ENCODE measurements at regions not wholly inside any gene's neighbourhood (a gene's known extent, or its start where the extent isn't known, plus 50 kb on each side); places are given as distances from the start of the nearest gene placed in this dataset.
"Not testable (repeated sequence)": the region's sequence is repeated elsewhere in the genome, so short reads cannot be mapped to it uniquely, and the experiment has no call there.

DNA sequence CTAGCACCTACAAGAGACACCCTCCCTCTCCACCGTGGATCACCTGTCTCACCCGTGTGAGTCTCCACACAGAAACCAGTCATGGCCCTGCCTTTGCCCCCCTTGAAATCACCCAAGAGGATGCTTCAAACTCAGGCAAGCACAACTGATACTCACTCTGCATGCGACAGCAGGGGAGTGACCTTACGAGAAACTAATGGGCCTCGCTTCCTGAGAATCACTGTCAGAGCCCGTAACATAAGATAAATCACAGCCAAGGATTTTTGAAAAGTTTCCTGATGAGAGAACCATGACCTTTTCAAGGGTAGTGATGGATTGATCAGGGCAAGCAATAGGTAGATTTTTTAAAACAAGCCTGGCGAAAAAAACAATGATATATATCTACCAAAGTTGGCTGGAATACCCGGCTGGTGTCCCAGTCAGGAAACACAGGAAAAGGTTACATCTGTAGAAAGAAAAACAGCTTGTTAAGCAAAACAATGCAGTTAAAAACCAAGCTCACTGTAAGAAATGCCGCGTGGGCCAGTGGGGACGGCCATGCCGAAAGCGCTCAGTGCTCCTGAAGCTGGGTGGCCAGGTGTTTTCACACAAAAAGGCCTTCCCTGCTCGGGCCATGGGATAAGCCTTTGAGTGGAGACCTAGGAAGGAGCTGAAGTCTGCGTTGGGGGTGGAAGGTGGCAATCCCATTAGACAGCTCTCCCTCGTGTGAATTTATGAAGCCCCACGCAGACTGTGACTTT, 388.6 kb upstream of the FRG1 start:
- not testable (repeated sequence) for H3K27ac ChIP-seq (ENCODE audit: low read length)
- WGBS (ENCODE audit: insufficient coverage): 92% methylated on average over 7 of the region's 17 CpGs

DNA sequence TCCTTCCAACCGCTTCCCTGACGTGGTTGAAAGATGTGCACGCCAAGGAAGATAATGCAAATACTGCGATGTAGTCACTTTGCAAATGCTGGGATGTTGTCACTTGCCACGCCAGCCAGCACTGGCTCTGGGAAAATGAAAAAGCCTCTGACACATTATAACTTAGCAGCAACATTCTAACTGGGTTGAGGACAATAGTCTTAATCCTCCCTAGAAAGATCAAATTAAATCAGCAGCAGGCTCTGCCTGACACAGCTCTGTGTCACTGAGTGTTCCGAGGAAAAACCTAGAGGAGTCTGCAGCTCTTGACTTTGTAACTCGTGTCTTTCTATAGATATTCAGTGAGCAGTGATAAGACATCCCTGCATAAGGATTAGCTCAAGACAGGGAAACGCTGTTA, 380.1 kb upstream of the FRG1 start:
- H3K9me3 ChIP-seq; POLR2A ChIA-PET; H3K36me3 ChIP-seq (ENCODE audit: control insufficient read depth in 2 of 2, extremely low read depth in 1 of 2, insufficient read depth in 1 of 2, low read length in 1 of 2); H3K27me3 Mint-ChIP-seq; CTCF ChIA-PET; H3K27me3 ChIP-seq (replicated peaks in 1 of 2; ENCODE audit: control insufficient read depth in 2 of 2, extremely low read depth in 1 of 2, insufficient read depth in 2 of 2, low read length in 1 of 2); H3K4me1 ChIP-seq (ENCODE audit: control insufficient read depth in 1 of 2, extremely low read depth in 1 of 2, insufficient read depth in 2 of 2, low read length in 2 of 2); ATAC-seq (replicated peaks in 1 of 4); H3K4me1 Mint-ChIP-seq; H3K27ac ChIP-seq (ENCODE audit: low read length); H3K27ac Mint-ChIP-seq; H3K36me3 Mint-ChIP-seq; H3K9me3 Mint-ChIP-seq; H3K4me3 Mint-ChIP-seq; H3K4me3 ChIP-seq (ENCODE audit: control insufficient read depth in 1 of 2, extremely low read depth in 1 of 2, low read length in 1 of 2); DNase-seq: not testable (repeated sequence)
- WGBS (ENCODE audit: insufficient coverage): 83% methylated on average over 1 of the region's 8 CpGs

More for the DNA sequence above, 388.6 kb upstream of the FRG1 start:
- H3K4me1 ChIP-seq (ENCODE audit: control insufficient read depth in 1 of 2, extremely low read depth in 1 of 2, insufficient read depth in 2 of 2, low read length in 2 of 2); POLR2A ChIA-PET; H3K4me3 ChIP-seq (ENCODE audit: control insufficient read depth in 1 of 2, extremely low read depth in 1 of 2, low read length in 1 of 2); H3K27me3 ChIP-seq (replicated peaks in 1 of 2; ENCODE audit: control insufficient read depth in 2 of 2, extremely low read depth in 1 of 2, insufficient read depth in 2 of 2, low read length in 1 of 2); H3K9me3 Mint-ChIP-seq; H3K27me3 Mint-ChIP-seq; H3K9me3 ChIP-seq; CTCF ChIA-PET; DNase-seq; H3K36me3 ChIP-seq (ENCODE audit: control insufficient read depth in 2 of 2, extremely low read depth in 1 of 2, insufficient read depth in 1 of 2, low read length in 1 of 2); H3K27ac Mint-ChIP-seq; ATAC-seq (replicated peaks in 1 of 4); H3K36me3 Mint-ChIP-seq; H3K4me3 Mint-ChIP-seq; H3K4me1 Mint-ChIP-seq: not testable (repeated sequence)

- H3K36me3 Mint-ChIP-seq; H3K9me3 ChIP-seq; H3K27ac Mint-ChIP-seq; H3K27me3 Mint-ChIP-seq; H3K4me1 ChIP-seq (ENCODE audit: control insufficient read depth in 1 of 2, extremely low read depth in 1 of 2, insufficient read depth in 2 of 2, low read length in 2 of 2); DNase-seq; H3K27ac ChIP-seq (ENCODE audit: low read length); H3K9me3 Mint-ChIP-seq; H3K4me1 Mint-ChIP-seq; H3K27me3 ChIP-seq (replicated peaks in 1 of 2; ENCODE audit: control insufficient read depth in 2 of 2, extremely low read depth in 1 of 2, insufficient read depth in 2 of 2, low read length in 1 of 2); POLR2A ChIA-PET; H3K4me3 Mint-ChIP-seq; CTCF ChIA-PET; H3K36me3 ChIP-seq (ENCODE audit: control insufficient read depth in 2 of 2, extremely low read depth in 1 of 2, insufficient read depth in 1 of 2, low read length in 1 of 2); H3K4me3 ChIP-seq (ENCODE audit: control insufficient read depth in 1 of 2, extremely low read depth in 1 of 2, low read length in 1 of 2); ATAC-seq (replicated peaks in 1 of 4): not testable (repeated sequence)
- WGBS (ENCODE audit: insufficient coverage): no CpG with 5 or more reads among the region's 3 CpGs
These were observed 376.9 kb upstream of the FRG1 start for GRCh38 chr4:189563751-189564150.

- H3K36me3 ChIP-seq (ENCODE audit: control insufficient read depth in 2 of 2, extremely low read depth in 1 of 2, insufficient read depth in 1 of 2, low read length in 1 of 2); H3K27ac ChIP-seq (ENCODE audit: low read length); H3K36me3 Mint-ChIP-seq; ATAC-seq (replicated peaks in 1 of 4); H3K4me3 Mint-ChIP-seq; H3K4me1 ChIP-seq (ENCODE audit: control insufficient read depth in 1 of 2, extremely low read depth in 1 of 2, insufficient read depth in 2 of 2, low read length in 2 of 2); CTCF ChIA-PET; H3K27me3 ChIP-seq (replicated peaks in 1 of 2; ENCODE audit: control insufficient read depth in 2 of 2, extremely low read depth in 1 of 2, insufficient read depth in 2 of 2, low read length in 1 of 2); H3K9me3 ChIP-seq; H3K9me3 Mint-ChIP-seq; DNase-seq; H3K4me1 Mint-ChIP-seq; H3K27ac Mint-ChIP-seq; H3K4me3 ChIP-seq (ENCODE audit: control insufficient read depth in 1 of 2, extremely low read depth in 1 of 2, low read length in 1 of 2); H3K27me3 Mint-ChIP-seq; POLR2A ChIA-PET: not testable (repeated sequence)
- WGBS (ENCODE audit: insufficient coverage): 83% methylated on average over 1 of the region's 2 CpGs
These were observed 374.4 kb upstream of the FRG1 start for GRCh38 chr4:189566271-189566670.

- H3K36me3 ChIP-seq (ENCODE audit: control insufficient read depth in 2 of 2, extremely low read depth in 1 of 2, insufficient read depth in 1 of 2, low read length in 1 of 2); H3K4me1 Mint-ChIP-seq; H3K4me3 ChIP-seq (ENCODE audit: control insufficient read depth in 1 of 2, extremely low read depth in 1 of 2, low read length in 1 of 2); H3K27me3 Mint-ChIP-seq; H3K9me3 ChIP-seq; H3K4me1 ChIP-seq (ENCODE audit: control insufficient read depth in 1 of 2, extremely low read depth in 1 of 2, insufficient read depth in 2 of 2, low read length in 2 of 2); H3K36me3 Mint-ChIP-seq; H3K4me3 Mint-ChIP-seq; H3K27ac ChIP-seq (ENCODE audit: low read length); H3K27me3 ChIP-seq (replicated peaks in 1 of 2; ENCODE audit: control insufficient read depth in 2 of 2, extremely low read depth in 1 of 2, insufficient read depth in 2 of 2, low read length in 1 of 2); ATAC-seq (replicated peaks in 1 of 4); H3K9me3 Mint-ChIP-seq; POLR2A ChIA-PET; H3K27ac Mint-ChIP-seq; CTCF ChIA-PET: not testable (repeated sequence)
- DNase-seq: peak in 1 of 35 experiments; percentile 1
- WGBS (ENCODE audit: insufficient coverage): no CpG with 5 or more reads among the region's 3 CpGs
These were observed 373.8 kb upstream of the FRG1 start for GRCh38 chr4:189566900-189567299.

GRCh38 chr4:189579645-189580044, 361.0 kb upstream of the FRG1 start:
- POLR2A ChIA-PET; H3K27me3 Mint-ChIP-seq; H3K27me3 ChIP-seq (replicated peaks in 1 of 2; ENCODE audit: control insufficient read depth in 2 of 2, extremely low read depth in 1 of 2, insufficient read depth in 2 of 2, low read length in 1 of 2); ATAC-seq (replicated peaks in 1 of 4); H3K9me3 ChIP-seq; H3K36me3 Mint-ChIP-seq; H3K36me3 ChIP-seq (ENCODE audit: control insufficient read depth in 2 of 2, extremely low read depth in 1 of 2, insufficient read depth in 1 of 2, low read length in 1 of 2); H3K27ac Mint-ChIP-seq; H3K27ac ChIP-seq (ENCODE audit: low read length); H3K4me1 Mint-ChIP-seq; H3K4me1 ChIP-seq (ENCODE audit: control insufficient read depth in 1 of 2, extremely low read depth in 1 of 2, insufficient read depth in 2 of 2, low read length in 2 of 2); CTCF ChIA-PET; H3K4me3 ChIP-seq (ENCODE audit: control insufficient read depth in 1 of 2, extremely low read depth in 1 of 2, low read length in 1 of 2); H3K4me3 Mint-ChIP-seq; DNase-seq: not testable (repeated sequence)
- peaks cover 0 to 12% (median 0%) of the 10 kb centered on the region in 3 donors for H3K9me3 Mint-ChIP-seq
- 86% methylated on average over 1 of the region's 3 CpGs for WGBS (ENCODE audit: insufficient coverage)

Data from T-cell (primary cell).